Fibroblast of skin of left quadriceps (primary cell): ENCODE measurements at regions not wholly inside any gene's neighbourhood (a gene's known extent, or its start where the extent isn't known, plus 50 kb on each side); places are given as distances from the start of the nearest gene placed in this dataset.
"Not testable (repeated sequence)": the region's sequence is repeated elsewhere in the genome, so short reads cannot be mapped to it uniquely, and the experiment has no call there.

Experiments used
- DNase-seq, 2 experiments: peaks; one replicate each; pipeline ENCODE4 v3.0.0-alpha.2; 2013; ENCODE audit warnings: low read depth in 2 of 2

GRCh38 chr18:70390371-70391090, 101.7 kb downstream of the SOCS6 start:
- peak; percentile 74 to 80 for DNase-seq

DNA sequence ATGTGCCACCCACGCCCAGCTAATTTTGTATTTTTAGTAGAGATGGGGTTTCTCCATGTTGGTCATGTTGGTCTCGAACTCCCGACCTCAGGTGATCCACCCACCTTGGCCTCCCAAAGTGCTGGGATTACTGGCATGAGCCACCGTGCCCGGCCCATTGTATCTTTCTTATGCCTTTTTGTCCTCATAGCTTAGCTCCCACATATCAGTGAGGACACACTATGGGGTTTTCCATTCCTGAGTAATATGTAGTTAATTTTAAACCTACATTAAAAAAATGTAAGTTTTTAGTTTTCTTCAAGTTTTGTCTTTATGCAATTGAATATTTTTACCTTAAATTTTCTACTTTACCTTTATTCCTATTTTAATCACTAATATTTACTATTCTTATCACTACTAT, 100.2 kb downstream of the SOCS6 start:
- not testable (repeated sequence) for DNase-seq

DNA sequence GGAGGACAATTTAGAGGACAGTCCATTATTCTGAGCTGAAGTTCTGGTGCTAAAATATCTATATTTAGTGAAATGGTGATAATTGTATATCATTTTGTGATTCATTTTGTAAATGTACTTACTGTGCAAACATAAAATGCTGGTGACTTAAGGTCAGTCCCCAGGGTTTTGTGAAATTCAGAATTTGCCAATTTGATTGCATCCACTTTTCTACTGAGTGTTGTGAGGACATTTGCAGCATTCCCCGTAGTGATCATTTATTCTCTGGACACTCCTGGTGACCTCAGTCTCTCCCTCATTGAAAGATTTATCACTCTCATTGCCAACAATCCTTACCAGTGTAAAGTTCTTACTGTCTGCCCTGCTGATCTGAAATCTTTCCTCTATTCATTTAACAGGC, 98.2 kb downstream of the SOCS6 start:
- DNase-seq: no peak

GRCh38 chr18:70386582-70386981, 97.7 kb downstream of the SOCS6 start:
- no peak for DNase-seq

DNA sequence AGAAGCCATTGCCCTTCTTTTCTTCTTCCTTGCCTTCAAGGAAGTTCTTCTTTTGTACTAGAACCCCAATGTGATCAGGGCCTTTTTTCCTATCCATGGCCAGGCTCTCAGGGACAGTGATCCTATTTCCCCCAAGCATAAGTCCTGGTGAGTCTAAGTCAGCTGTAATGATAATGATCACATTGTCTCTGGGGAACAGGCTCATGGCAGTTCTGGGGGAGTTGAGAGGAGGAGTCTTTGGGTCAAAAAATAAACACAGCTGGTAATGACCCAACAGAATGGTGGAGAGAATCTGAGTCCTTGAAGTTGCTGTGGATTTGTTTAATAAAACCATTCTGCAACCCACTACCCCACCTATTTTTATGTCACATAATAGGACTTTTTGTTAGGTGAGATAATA, 96.6 kb downstream of the SOCS6 start:
- DNase-seq: no peak

GRCh38 chr18:70384181-70384790, 95.4 kb downstream of the SOCS6 start:
- peak; percentile 50 for DNase-seq

DNA sequence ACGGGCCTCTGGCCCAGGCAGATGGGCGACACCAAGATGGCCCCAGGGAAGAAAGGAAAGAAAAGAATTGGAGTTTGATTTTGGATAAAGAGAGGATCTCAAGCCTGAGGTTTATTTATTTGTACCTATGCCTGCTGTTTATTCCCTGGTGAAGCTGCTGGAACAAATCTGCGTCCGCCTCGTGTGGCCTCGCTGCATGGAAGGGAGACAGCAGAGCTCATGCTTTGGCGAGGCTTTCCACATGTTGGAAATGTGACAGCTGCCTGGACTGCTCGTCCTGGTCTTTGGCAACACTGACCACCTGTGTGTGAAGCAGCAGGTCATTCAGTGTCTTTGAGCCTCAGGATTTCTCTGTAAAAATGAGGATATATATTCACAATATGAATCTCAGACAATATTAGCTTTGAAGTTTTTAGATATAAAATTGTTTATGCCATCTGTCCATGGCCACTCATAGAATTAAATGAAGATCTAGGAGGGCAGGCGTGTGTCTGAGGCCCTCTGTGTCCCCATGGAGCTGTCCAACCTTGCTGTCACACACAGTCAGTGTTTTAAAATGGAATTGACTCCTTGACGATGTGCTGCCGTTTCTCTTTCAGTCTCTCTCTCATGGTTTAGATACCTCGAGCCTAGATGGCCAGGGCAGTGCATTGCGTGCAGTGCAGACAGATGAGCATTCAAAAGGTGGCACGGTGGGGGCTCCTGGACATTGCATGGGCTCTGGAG, 94.3 kb downstream of the SOCS6 start:
- DNase-seq: no peak

DNA sequence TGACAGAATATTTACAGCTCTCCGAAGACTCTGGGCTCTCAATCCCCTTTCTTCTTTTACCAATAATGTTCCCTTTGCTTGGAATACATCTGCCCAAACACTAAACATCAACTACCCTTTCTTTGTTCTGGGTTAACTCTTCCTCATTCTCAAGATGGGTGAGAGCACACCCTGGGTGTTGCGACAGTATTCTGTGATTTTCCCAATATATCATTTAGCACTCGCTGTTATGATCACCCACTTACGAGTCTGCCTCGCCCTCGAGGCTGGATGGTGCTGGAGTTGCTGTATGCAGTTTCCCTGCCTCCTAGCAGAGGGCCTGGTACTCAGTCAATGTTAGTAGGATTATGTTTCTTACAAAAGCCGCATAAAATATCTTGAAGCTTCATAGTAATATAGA, 93.2 kb downstream of the SOCS6 start:
- no peak for DNase-seq

DNA sequence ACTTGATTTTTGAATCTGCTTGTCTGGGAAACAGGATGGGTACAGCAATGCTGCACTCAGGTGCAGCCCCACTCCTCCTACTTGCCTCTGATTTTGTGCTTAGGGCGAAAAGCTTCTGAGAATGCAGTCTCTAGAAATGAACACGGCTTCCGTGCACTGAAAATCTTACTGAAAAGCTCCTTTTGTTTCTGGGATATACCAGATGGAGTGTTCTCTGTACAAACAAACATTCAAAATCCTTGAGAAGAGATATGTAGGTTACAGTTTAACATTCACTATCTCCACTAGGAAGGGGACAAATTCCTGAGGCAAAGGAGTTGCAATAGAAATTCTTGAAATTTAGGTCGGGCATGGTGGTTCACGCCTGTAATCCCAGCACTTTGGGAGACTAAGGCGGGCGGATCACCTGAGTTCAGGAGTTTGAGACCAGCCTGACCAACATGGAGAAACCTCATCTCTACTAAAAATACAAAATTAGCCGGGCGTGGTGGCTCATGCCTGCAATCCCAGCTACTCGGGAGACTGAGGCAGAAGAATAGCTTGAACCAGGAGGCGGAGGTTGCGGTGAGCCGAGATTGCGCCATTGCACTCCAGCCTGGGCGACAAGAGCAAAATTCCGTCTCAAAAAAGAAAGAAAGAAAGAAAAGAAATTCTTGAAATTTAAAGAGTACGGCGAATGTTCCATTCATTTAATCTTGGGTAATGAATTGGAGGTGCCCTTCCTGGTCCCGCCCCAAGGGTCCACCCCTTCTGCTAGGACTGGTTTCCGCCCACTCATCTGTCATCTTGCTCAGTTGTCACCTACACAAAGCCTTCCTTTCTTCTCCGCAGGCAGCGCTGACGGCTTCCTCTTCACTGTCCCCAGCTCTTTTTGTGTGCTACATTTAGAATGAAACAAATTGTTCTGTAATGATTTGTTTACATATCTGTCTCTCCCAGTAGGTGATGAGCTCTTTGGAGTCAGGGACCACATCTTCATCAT, 92.4 kb downstream of the SOCS6 start:
- no peak for DNase-seq
